GM19023 (cell line): ENCODE measurements at regions not wholly inside any gene's neighbourhood (a gene's known extent, or its start where the extent isn't known, plus 50 kb on each side); places are given as distances from the start of the nearest gene placed in this dataset.

Experiments used
- ATAC-seq: cut with Tn5 transposase; IDR thresholded peaks from one replicate; pipeline ENCODE4 v1.9.1; 2021; ENCODE audit warnings: mild to moderate bottlenecking, moderate library complexity; ENCODE audit not compliant: unreplicated experiment

- no peak for ATAC-seq
Observed at GRCh38 chr20:60124776-60125381, 166.7 kb downstream of the CDH26 start.

GRCh38 chr20:60125513-60125912 lies 167.3 kb downstream of the CDH26 start:
- ATAC-seq, result no peak

- ATAC-seq, result no peak
Observed at GRCh38 chr20:60126975-60127374, 168.8 kb downstream of the CDH26 start.

GRCh38 chr20:60131375-60131774 lies 173.2 kb downstream of the CDH26 start:
- no peak for ATAC-seq

GRCh38 chr20:60132162-60132826 lies 174.1 kb downstream of the CDH26 start:
- ATAC-seq, result no peak

GRCh38 chr20:60132827-60133670 lies 174.8 kb downstream of the CDH26 start:
- no peak for ATAC-seq

- ATAC-seq, result no peak
Observed at GRCh38 chr20:60135276-60135675, 177.1 kb downstream of the CDH26 start.

- ATAC-seq, result no peak
Observed at GRCh38 chr20:60136645-60137401, 178.6 kb downstream of the CDH26 start.

GRCh38 chr20:60137657-60138245 lies 179.5 kb downstream of the CDH26 start:
- ATAC-seq, result no peak

- ATAC-seq, result no peak
Observed at GRCh38 chr20:60138256-60139220, 180.3 kb downstream of the CDH26 start.

GRCh38 chr20:60139663-60140446 lies 181.6 kb downstream of the CDH26 start:
- ATAC-seq, result no peak

- no peak for ATAC-seq
Observed at GRCh38 chr20:60142587-60142986, 184.4 kb downstream of the CDH26 start.

- ATAC-seq, result no peak
Observed at GRCh38 chr20:60143261-60143842, 185.1 kb downstream of the CDH26 start.

GRCh38 chr20:60144404-60144803 lies 186.2 kb downstream of the CDH26 start:
- no peak for ATAC-seq

- ATAC-seq, result no peak
Observed at GRCh38 chr20:60144974-60145527, 186.8 kb downstream of the CDH26 start.

- no peak for ATAC-seq
Observed at GRCh38 chr20:60147004-60147403, 188.8 kb downstream of the CDH26 start.

GRCh38 chr20:60148885-60149284 lies 190.7 kb downstream of the CDH26 start:
- no peak for ATAC-seq

GRCh38 chr20:60152792-60153191 lies 194.6 kb downstream of the CDH26 start:
- no peak for ATAC-seq
